HL-60 (cell line): ENCODE measurements at regions not wholly inside any gene's neighbourhood (a gene's known extent, or its start where the extent isn't known, plus 50 kb on each side); places are given as distances from the start of the nearest gene placed in this dataset.

Source experiments
- DNase-seq, 2 experiments: peaks; one replicate each; pipeline ENCODE4 v3.0.0-alpha.2; 2010 to 2020; ENCODE audit warnings: low read depth in 1 of 2, low spot score in 1 of 2
- H3K27ac ChIP-seq: fragments of 250-450 bp; sonication (Bioruptor Pico); replicated peaks from 2 replicates; pipeline ENCODE4 v1.5.1; 2020; ENCODE audit warnings: mild to moderate bottlenecking, moderate library complexity
- H3K27me3 ChIP-seq: fragments of 250-450 bp; sonication (Bioruptor Pico); 2 replicates; pipeline ENCODE4 v1.5.1; 2021; ENCODE audit warnings: mild to moderate bottlenecking, moderate library complexity; ENCODE audit not compliant: insufficient read depth, poor library complexity, severe bottlenecking
- H3K4me3 ChIP-seq: replicated peaks from 2 replicates; pipeline ENCODE4 v1.5.1; 2011; ENCODE audit warnings: mild to moderate bottlenecking, control low read depth, low read length; ENCODE audit not compliant: insufficient read depth
- GABPA ChIP-seq: IDR thresholded peaks from 2 replicates; pipeline ENCODE4 v1.6.1; 2012; ENCODE audit warnings: low read depth
- POLR2AphosphoS5 ChIP-seq: IDR thresholded peaks from 2 replicates; pipeline ENCODE4 v1.6.1; 2012; ENCODE audit warnings: low read depth
- SPI1 ChIP-seq: IDR thresholded peaks from 2 replicates; pipeline ENCODE4 v1.6.1; 2012; ENCODE audit warnings: low read depth, mild to moderate bottlenecking, borderline replicate concordance
- TF ChIP-seq, protein P1 (sequence below): IDR thresholded peaks from one replicate; pipeline ENCODE4 v1.5.1; 2011; ENCODE audit warnings: low read length, control low read depth, inconsistent platforms; ENCODE audit not compliant: insufficient read depth
- TF ChIP-seq, protein P2 (sequence below): IDR thresholded peaks from 2 replicates; pipeline ENCODE4 v1.6.1; 2012; ENCODE audit warnings: low read depth; ENCODE audit not compliant: insufficient replicate concordance

DNA sequence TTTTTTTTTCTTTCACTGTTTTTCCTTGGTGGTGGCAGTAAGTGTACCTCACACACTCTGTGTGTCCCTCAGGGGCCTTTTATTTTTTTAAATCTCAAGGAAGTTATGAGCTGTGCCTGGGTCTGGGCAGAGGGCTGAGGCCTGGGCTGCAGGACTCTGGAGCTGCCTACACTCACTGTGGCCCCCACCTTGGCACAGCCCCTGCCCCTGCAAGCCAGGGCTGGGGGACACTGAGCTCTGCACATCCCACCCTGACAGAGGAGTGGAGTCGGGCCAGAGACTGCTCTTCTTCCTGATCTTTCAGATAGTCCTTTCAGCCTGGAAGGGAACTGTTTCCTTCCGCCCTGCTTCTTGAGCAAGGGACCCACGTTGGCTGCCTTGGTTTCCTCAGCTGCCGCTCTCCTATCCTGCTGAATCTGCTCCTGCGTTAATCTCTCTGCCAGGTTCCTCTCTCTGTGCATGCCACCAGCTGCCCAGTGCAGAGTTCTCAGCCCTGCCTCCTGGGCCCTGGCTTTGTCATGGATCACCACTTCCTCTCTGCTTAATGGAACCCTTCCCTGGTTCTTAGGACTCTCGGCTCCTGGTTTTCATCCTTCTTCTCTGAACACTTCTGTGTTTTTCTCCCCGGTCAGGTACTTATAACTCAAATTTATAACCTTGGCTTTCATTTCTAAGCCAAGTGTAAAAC is 502.3 kb downstream of the DIRAS2 start:
- Histone ChIP-seq H3K27ac (no peak overlapping the region), H3K4me3 (no peak overlapping the region), H3K27me3 (peaks cover 3% of the 10 kb centered on the region)
- TF ChIP-seq, protein P1, sequence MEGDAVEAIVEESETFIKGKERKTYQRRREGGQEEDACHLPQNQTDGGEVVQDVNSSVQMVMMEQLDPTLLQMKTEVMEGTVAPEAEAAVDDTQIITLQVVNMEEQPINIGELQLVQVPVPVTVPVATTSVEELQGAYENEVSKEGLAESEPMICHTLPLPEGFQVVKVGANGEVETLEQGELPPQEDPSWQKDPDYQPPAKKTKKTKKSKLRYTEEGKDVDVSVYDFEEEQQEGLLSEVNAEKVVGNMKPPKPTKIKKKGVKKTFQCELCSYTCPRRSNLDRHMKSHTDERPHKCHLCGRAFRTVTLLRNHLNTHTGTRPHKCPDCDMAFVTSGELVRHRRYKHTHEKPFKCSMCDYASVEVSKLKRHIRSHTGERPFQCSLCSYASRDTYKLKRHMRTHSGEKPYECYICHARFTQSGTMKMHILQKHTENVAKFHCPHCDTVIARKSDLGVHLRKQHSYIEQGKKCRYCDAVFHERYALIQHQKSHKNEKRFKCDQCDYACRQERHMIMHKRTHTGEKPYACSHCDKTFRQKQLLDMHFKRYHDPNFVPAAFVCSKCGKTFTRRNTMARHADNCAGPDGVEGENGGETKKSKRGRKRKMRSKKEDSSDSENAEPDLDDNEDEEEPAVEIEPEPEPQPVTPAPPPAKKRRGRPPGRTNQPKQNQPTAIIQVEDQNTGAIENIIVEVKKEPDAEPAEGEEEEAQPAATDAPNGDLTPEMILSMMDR: no peak
- 0 out of 2 replicates have a peak, but pooled peaks have one; percentile 13 for TF ChIP-seq SPI1
- no peak for DNase-seq

DNA sequence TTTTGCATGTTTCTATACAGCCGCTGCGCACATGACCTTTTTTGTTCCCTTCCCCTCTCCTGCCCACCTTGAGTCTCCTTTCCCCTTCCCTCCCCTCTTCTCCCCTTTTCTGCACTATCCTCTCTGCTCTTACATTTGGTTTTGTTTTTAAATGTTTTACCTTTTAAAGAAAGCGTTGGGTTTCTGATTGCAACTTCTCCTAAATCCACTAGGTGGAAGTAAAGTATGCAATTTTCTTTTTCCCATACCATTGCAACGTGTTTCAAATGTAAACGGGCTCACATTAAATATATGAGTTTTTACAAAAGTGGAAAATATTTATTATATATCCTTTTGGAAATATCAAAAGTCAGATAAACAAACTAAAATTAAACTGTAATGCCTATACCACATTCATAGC is 500.9 kb downstream of the DIRAS2 start:
- DNase-seq: no peak
- Histone ChIP-seq H3K4me3 (no peak overlapping the region), H3K27ac (no peak overlapping the region), H3K27me3 (peaks cover 3% of the 10 kb centered on the region)
- TF ChIP-seq, protein P2, sequence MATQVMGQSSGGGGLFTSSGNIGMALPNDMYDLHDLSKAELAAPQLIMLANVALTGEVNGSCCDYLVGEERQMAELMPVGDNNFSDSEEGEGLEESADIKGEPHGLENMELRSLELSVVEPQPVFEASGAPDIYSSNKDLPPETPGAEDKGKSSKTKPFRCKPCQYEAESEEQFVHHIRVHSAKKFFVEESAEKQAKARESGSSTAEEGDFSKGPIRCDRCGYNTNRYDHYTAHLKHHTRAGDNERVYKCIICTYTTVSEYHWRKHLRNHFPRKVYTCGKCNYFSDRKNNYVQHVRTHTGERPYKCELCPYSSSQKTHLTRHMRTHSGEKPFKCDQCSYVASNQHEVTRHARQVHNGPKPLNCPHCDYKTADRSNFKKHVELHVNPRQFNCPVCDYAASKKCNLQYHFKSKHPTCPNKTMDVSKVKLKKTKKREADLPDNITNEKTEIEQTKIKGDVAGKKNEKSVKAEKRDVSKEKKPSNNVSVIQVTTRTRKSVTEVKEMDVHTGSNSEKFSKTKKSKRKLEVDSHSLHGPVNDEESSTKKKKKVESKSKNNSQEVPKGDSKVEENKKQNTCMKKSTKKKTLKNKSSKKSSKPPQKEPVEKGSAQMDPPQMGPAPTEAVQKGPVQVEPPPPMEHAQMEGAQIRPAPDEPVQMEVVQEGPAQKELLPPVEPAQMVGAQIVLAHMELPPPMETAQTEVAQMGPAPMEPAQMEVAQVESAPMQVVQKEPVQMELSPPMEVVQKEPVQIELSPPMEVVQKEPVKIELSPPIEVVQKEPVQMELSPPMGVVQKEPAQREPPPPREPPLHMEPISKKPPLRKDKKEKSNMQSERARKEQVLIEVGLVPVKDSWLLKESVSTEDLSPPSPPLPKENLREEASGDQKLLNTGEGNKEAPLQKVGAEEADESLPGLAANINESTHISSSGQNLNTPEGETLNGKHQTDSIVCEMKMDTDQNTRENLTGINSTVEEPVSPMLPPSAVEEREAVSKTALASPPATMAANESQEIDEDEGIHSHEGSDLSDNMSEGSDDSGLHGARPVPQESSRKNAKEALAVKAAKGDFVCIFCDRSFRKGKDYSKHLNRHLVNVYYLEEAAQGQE: no peak
- no peak for TF ChIP-seq SPI1
- TF ChIP-seq, protein P1: peak; percentile 41

DNA sequence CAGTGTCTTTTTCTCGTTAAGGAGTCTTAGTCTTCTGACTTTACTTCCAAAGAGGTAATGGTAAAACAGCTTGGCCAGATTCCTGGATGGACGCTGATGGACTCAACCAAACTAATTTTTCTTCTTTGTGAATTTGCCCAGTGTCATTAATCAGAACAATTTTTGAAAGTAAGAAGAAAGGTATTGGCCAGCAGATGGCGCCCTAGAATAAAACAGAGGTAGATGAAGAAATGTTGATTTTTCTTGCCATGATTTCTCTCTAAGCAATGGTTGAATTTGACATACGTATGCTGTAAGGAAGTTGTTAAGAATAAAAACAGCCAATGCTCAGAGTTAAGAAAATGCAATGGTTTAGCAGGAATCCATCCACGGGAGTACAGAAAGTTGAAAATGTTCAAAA is 500.0 kb downstream of the DIRAS2 start:
- Histone ChIP-seq H3K27me3 (peaks cover 3% of the 10 kb centered on the region), H3K27ac (no peak overlapping the region), H3K4me3 (no peak overlapping the region)
- DNase-seq: peak in 1 of 2 experiments; percentile 46
- TF ChIP-seq, protein P1: peak; percentile 10
- TF ChIP-seq, protein P2: no peak

DNA sequence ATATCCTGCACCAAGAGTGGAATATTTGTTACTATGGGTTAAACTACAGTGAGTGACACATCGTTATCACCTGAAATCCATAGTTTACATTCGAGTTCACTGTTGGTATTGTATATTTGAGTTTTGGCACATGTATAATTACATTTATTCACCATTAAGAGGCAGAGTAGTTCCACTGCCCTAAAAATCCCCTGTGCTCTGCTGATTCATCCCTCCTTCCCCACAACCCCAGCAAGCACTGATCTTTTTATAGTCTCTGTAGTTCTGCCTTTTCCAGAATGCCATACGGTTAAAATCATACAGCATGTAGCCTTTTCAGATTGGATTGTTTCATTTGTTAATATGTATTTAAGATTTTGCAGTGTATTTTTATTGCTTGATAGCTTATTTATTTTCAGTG is 495.2 kb downstream of the DIRAS2 start:
- Histone ChIP-seq H3K4me3 (no peak overlapping the region), H3K27me3 (no peaks in the 10 kb centered on the region), H3K27ac (no peak overlapping the region)
- TF ChIP-seq SPI1 (no peak), POLR2AphosphoS5 (no peak), GABPA (no peak)
- TF ChIP-seq, protein P2: no peak
- TF ChIP-seq, protein P1: no peak
- DNase-seq: no peak
